HCT116 (cell line): ENCODE measurements at regions not wholly inside any gene's neighbourhood (a gene's known extent, or its start where the extent isn't known, plus 50 kb on each side); places are given as distances from the start of the nearest gene placed in this dataset.

Experiments
- ATAC-seq: fragments of 200-7000 bp; cut with Tn5 transposase; 2 replicates; pipeline ENCODE4 v1.9.1; 2020; ENCODE audit warnings: mild to moderate bottlenecking, moderate library complexity
- BruUV-seq: library from RNA; stranded (reverse); fragments of 400-500 nt; replicated peaks from 2 replicates; lab custom pipeline; 2021; lab: Mats Ljungman, UMichigan
- CTCF ChIA-PET: fragments of 300-600 bp; sonication (Branson Sonifier 250); formaldehyde crosslinking; loops from one replicate; lab custom pipeline; 2021; ENCODE audit warnings: antibody characterized with exemption; lab: Charles Lee
- POLR2A ChIA-PET: fragments of 300-600, 350-600 bp; sonication (Branson Sonifier 250); formaldehyde crosslinking; loops from one replicate; lab custom pipeline; 2021; ENCODE audit warnings: antibody characterized with exemption; lab: Charles Lee
- RAD21 ChIA-PET, 2 experiments: fragments of 300-600 bp; sonication (Branson Sonifier 250); formaldehyde crosslinking; loops; one replicate each; lab custom pipeline; 2023; ENCODE audit warnings: low total read pairs in 2 of 2; ENCODE audit not compliant: uncharacterized antibody in 2 of 2, unreplicated experiment in 2 of 2, low non-redundant PET in 1 of 2; lab: Charles Lee
- DNase-seq: peaks from one replicate; pipeline ENCODE4 v3.0.0-alpha.2; 2010; ENCODE audit warnings: low read depth, low spot score
- H2AFZ ChIP-seq: fragments of 200-600 bp; shearing (Covaris generic), sonication (generic); 2 replicates; pipeline ENCODE4 v1.6.1; 2017; ENCODE audit warnings: low read depth, mixed run types, mixed read lengths, antibody characterized with exemption, low read length; ENCODE audit not compliant: poor library complexity, severe bottlenecking
- H3K27ac ChIP-seq: 2 replicates; pipeline ENCODE4 v1.5.1; 2012; ENCODE audit warnings: low read depth, low read length
- H3K27me3 ChIP-seq: fragments of 200-600 bp; sonication (generic); 2 replicates; pipeline ENCODE4 v1.6.1; 2016; ENCODE audit warnings: mixed run types, low read length, mixed read lengths; ENCODE audit not compliant: insufficient read depth
- H3K36me3 ChIP-seq, 2 experiments: fragments of 200-500 bp in 1 of 2; fragments of 200-600 bp in 1 of 2; sonication (Bioruptor generic) in 1 of 2; sonication (generic) in 1 of 2; 2 replicates each; pipeline versions ENCODE4 v1.5.1 to v1.6.1; 2014 to 2016; ENCODE audit warnings: low read length in 2 of 2, inconsistent platforms in 1 of 2, mixed read lengths in 1 of 2, mixed run types in 1 of 2; ENCODE audit not compliant: insufficient read depth in 2 of 2, control insufficient read depth in 1 of 2
- H3K4me1 ChIP-seq, 2 experiments: fragments of 200-600 bp in 1 of 2; sonication (generic) in 1 of 2; 2 replicates each; pipeline versions ENCODE4 v1.5.1 to v1.6.1; 2012 to 2017; ENCODE audit warnings: low read length in 2 of 2, inconsistent platforms in 1 of 2, mild to moderate bottlenecking in 1 of 2, mixed read lengths in 1 of 2, mixed run types in 1 of 2, moderate library complexity in 1 of 2; ENCODE audit not compliant: insufficient read depth in 2 of 2, control insufficient read depth in 1 of 2
- H3K4me2 ChIP-seq: fragments of 200-600 bp; sonication (generic); 2 replicates; pipeline ENCODE4 v1.6.1; 2017; ENCODE audit warnings: mixed run types, low read length, mixed read lengths
- H3K4me3 ChIP-seq, 2 experiments: fragments of 200-600 bp in 1 of 2; sonication (generic) in 1 of 2; replicated peaks in 1 of 2; 2 replicates each; pipeline ENCODE4 v1.5.1; 2011 to 2016; ENCODE audit warnings: low read length in 2 of 2, control low read depth in 1 of 2, low read depth in 1 of 2, mild to moderate bottlenecking in 1 of 2, mixed read lengths in 1 of 2, mixed run types in 1 of 2
- H3K79me2 ChIP-seq: fragments of 200-600 bp; sonication (generic); 2 replicates; pipeline ENCODE4 v1.6.1; 2017; ENCODE audit warnings: mild to moderate bottlenecking, mixed run types, low read length, moderate library complexity, mixed read lengths; ENCODE audit not compliant: insufficient read depth
- H3K9ac ChIP-seq: fragments of 200-600 bp; sonication (generic); 2 replicates; pipeline ENCODE4 v1.6.1; 2016; ENCODE audit warnings: low read length, mixed read lengths
- H3K9me2 ChIP-seq: fragments of 200-600 bp; sonication (generic), shearing (Covaris generic); 2 replicates; pipeline ENCODE4 v1.6.1; 2017; ENCODE audit warnings: mixed run types, mild to moderate bottlenecking, moderate library complexity; ENCODE audit not compliant: insufficient read depth
- H3K9me3 ChIP-seq, 2 experiments: fragments of 200-500 bp in 1 of 2; fragments of 200-600 bp in 1 of 2; sonication (Bioruptor generic) in 1 of 2; sonication (generic) in 1 of 2; 2 replicates each; pipeline ENCODE4 v1.6.1; 2014 to 2017; ENCODE audit warnings: low read length in 2 of 2, mixed read lengths in 2 of 2, inconsistent platforms in 1 of 2, low read depth in 1 of 2, mild to moderate bottlenecking in 1 of 2, mixed run types in 1 of 2, moderate library complexity in 1 of 2; ENCODE audit not compliant: control insufficient read depth in 1 of 2, insufficient read depth in 1 of 2
- H4K20me1 ChIP-seq: fragments of 200-600 bp; sonication (generic), shearing (Covaris generic); 2 replicates; pipeline ENCODE4 v1.6.1; 2017; ENCODE audit warnings: mixed run types, mild to moderate bottlenecking, moderate library complexity; ENCODE audit not compliant: insufficient read depth
- CBX3 ChIP-seq: IDR thresholded peaks from 2 replicates; pipeline ENCODE4 v1.6.1; 2012; ENCODE audit warnings: low read depth
- CEBPB ChIP-seq: IDR thresholded peaks from 2 replicates; pipeline ENCODE4 v1.6.1; 2012; ENCODE audit warnings: low read depth
- EZH2 ChIP-seq: fragments of 200-600 bp; sonication (generic); IDR thresholded peaks from 2 replicates; pipeline ENCODE4 v1.6.1; 2017; ENCODE audit warnings: antibody characterized with exemption, mixed run types
- EZH2phosphoT487 ChIP-seq: fragments of 200-600 bp; IDR thresholded peaks from 2 replicates; pipeline ENCODE4 v1.6.1; 2018; ENCODE audit warnings: antibody characterized with exemption, borderline replicate concordance
- FOSL1 ChIP-seq: IDR thresholded peaks from 2 replicates; pipeline ENCODE4 v1.6.1; 2012; ENCODE audit warnings: low read depth
- JUND ChIP-seq: IDR thresholded peaks from 2 replicates; pipeline ENCODE4 v1.6.1; 2012
- POLR2AphosphoS5 ChIP-seq: IDR thresholded peaks from 2 replicates; pipeline ENCODE4 v1.6.1; 2011; ENCODE audit warnings: mild to moderate bottlenecking, low read depth, low read length, moderate library complexity
- SRF ChIP-seq: IDR thresholded peaks from 2 replicates; pipeline ENCODE4 v1.6.1; 2012; ENCODE audit warnings: low read depth
- TCF7L2 ChIP-seq: IDR thresholded peaks from 2 replicates; pipeline ENCODE4 v1.7.0; 2011; ENCODE audit warnings: borderline replicate concordance, inconsistent platforms; ENCODE audit not compliant: insufficient read depth, insufficient read length; ENCODE audit errors: extremely low read depth
- YY1 ChIP-seq: IDR thresholded peaks from 2 replicates; pipeline ENCODE4 v1.6.1; 2011; ENCODE audit warnings: low read length, low read depth, moderate library complexity, mild to moderate bottlenecking; ENCODE audit not compliant: insufficient replicate concordance; ENCODE audit errors: extremely low read depth
- intact Hi-C: fragments of 100-400 bp; cut with micrococcal nuclease; formaldehyde crosslinking; loops from 2 replicates; pipeline ENCODE4 v1.10.0; 2022
- TF ChIP-seq, protein P1 (sequence below): IDR thresholded peaks from 2 replicates; pipeline ENCODE4 v1.6.1; 2012; ENCODE audit warnings: low read depth
- TF ChIP-seq, protein P2 (sequence below), 3 experiments: fragments of 200-600 bp in 1 of 3; sonication (generic) in 1 of 3; IDR thresholded peaks in 2 of 3; conservative IDR thresholded peaks in 1 of 3; 2 replicates each; pipeline ENCODE4 v1.5.1; 2012 to 2017; ENCODE audit warnings: low read depth in 2 of 3, low read length in 2 of 3, antibody characterized with exemption in 1 of 3, borderline replicate concordance in 1 of 3, control low read depth in 1 of 3, mild to moderate bottlenecking in 1 of 3, mixed read lengths in 1 of 3, mixed run types in 1 of 3, moderate library complexity in 1 of 3; ENCODE audit not compliant: insufficient read depth in 1 of 3

DNA sequence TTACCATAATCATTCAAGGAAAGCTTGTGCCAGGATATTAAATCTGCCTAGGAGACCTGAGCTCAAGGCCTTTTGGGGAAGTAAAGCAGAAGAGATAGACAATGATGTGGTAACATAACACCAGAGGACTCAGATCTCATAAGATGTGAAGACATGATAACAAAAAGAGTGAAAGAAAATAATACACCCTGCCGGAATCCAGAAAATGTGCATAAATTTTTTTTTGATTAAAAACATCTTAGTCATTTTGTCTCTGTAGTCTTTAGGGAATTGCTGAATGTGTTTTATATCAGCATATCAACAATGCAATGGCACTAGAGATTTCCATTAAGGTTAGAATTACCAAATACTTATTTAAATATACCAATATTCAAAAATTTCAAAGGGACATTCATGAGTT lies 326.8 kb upstream of the ROBO1 start:
- Histone ChIP-seq H3K9me3 (peaks cover 4 to 20% of the 10 kb centered on the region in 2 experiments; a peak in 3 of 4 replicates), H3K27ac (no peak overlapping the region), H3K36me3 (no peaks in the 10 kb centered on the region), H4K20me1 (no peaks in the 10 kb centered on the region), H3K4me2 (no peak overlapping the region), H3K27me3 (no peaks in the 10 kb centered on the region), H2AFZ (no peak overlapping the region), H3K4me3 (no peak overlapping the region), H3K9ac (no peak overlapping the region), H3K4me1 (no peaks in the 10 kb centered on the region), H3K79me2 (no peaks in the 10 kb centered on the region), H3K9me2 (no peaks in the 10 kb centered on the region)
- RAD21 ChIA-PET, result no interaction called here
- CTCF ChIA-PET, result no interaction called here
- DNase-seq, result no peak
- TF ChIP-seq SRF (no peak), JUND (no peak), FOSL1 (no peak), CBX3 (no peak), EZH2 (no peak), CEBPB (no peak), POLR2AphosphoS5 (no peak), TCF7L2 (no peak), YY1 (no peak), EZH2phosphoT487 (no peak)
- TF ChIP-seq, protein P1, sequence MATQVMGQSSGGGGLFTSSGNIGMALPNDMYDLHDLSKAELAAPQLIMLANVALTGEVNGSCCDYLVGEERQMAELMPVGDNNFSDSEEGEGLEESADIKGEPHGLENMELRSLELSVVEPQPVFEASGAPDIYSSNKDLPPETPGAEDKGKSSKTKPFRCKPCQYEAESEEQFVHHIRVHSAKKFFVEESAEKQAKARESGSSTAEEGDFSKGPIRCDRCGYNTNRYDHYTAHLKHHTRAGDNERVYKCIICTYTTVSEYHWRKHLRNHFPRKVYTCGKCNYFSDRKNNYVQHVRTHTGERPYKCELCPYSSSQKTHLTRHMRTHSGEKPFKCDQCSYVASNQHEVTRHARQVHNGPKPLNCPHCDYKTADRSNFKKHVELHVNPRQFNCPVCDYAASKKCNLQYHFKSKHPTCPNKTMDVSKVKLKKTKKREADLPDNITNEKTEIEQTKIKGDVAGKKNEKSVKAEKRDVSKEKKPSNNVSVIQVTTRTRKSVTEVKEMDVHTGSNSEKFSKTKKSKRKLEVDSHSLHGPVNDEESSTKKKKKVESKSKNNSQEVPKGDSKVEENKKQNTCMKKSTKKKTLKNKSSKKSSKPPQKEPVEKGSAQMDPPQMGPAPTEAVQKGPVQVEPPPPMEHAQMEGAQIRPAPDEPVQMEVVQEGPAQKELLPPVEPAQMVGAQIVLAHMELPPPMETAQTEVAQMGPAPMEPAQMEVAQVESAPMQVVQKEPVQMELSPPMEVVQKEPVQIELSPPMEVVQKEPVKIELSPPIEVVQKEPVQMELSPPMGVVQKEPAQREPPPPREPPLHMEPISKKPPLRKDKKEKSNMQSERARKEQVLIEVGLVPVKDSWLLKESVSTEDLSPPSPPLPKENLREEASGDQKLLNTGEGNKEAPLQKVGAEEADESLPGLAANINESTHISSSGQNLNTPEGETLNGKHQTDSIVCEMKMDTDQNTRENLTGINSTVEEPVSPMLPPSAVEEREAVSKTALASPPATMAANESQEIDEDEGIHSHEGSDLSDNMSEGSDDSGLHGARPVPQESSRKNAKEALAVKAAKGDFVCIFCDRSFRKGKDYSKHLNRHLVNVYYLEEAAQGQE, result no peak
- TF ChIP-seq, protein P2, sequence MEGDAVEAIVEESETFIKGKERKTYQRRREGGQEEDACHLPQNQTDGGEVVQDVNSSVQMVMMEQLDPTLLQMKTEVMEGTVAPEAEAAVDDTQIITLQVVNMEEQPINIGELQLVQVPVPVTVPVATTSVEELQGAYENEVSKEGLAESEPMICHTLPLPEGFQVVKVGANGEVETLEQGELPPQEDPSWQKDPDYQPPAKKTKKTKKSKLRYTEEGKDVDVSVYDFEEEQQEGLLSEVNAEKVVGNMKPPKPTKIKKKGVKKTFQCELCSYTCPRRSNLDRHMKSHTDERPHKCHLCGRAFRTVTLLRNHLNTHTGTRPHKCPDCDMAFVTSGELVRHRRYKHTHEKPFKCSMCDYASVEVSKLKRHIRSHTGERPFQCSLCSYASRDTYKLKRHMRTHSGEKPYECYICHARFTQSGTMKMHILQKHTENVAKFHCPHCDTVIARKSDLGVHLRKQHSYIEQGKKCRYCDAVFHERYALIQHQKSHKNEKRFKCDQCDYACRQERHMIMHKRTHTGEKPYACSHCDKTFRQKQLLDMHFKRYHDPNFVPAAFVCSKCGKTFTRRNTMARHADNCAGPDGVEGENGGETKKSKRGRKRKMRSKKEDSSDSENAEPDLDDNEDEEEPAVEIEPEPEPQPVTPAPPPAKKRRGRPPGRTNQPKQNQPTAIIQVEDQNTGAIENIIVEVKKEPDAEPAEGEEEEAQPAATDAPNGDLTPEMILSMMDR (IDR thresholded peaks at IDR 0.05 in 2 of 3, conservative IDR thresholded peaks at IDR 0.05 in 1 of 3; ENCODE audit: borderline replicate concordance in 1 of 3, insufficient read depth in 1 of 3, low read depth in 2 of 3, low read length in 2 of 3), result no peak
- no TSS peak for BruUV-seq
- intact Hi-C loops, result no loop called here
- POLR2A ChIA-PET, result no interaction called here
- ATAC-seq, result no peak
